OCI-LY1 (cell line): ENCODE measurements at regions not wholly inside any gene's neighbourhood (a gene's known extent, or its start where the extent isn't known, plus 50 kb on each side); places are given as distances from the start of the nearest gene placed in this dataset.

Experiments used
- CTCF ChIP-seq: fragments of 200-600 bp; sonication (generic), shearing (Covaris generic); IDR thresholded peaks from 2 replicates; pipeline ENCODE4 v1.5.1; 2017; ENCODE audit warnings: mild to moderate bottlenecking, antibody characterized with exemption, low read length, moderate library complexity, mixed read lengths
- EZH2 ChIP-seq: fragments of 200-600 bp; sonication (generic), shearing (Covaris generic); IDR thresholded peaks from 2 replicates; pipeline ENCODE4 v1.8.0; 2017; ENCODE audit warnings: borderline replicate concordance, mixed run types, mild to moderate bottlenecking, antibody characterized with exemption, low read length, moderate library complexity, mixed read lengths

GRCh38 chr2:17012297-17012696, 346.7 kb upstream of the CYRIA start:
- TF ChIP-seq CTCF: no peak
- TF ChIP-seq EZH2: no peak
